DND-41 (cell line): ENCODE measurements at regions not wholly inside any gene's neighbourhood (a gene's known extent, or its start where the extent isn't known, plus 50 kb on each side); places are given as distances from the start of the nearest gene placed in this dataset.

ENCODE experiments used
- CTCF ChIP-seq: IDR thresholded peaks from 2 replicates; pipeline ENCODE4 v1.5.1; 2012; ENCODE audit warnings: borderline replicate concordance, low read length, moderate library complexity, mild to moderate bottlenecking; ENCODE audit not compliant: poor library complexity, severe bottlenecking; ENCODE audit errors: extremely low read depth
- EZH2 ChIP-seq: IDR thresholded peaks from 3 replicates; pipeline ENCODE4 v1.6.1; 2012; ENCODE audit warnings: borderline replicate concordance, low read depth, mild to moderate bottlenecking, moderate library complexity, low read length, inconsistent platforms; ENCODE audit not compliant: severe bottlenecking

DNA sequence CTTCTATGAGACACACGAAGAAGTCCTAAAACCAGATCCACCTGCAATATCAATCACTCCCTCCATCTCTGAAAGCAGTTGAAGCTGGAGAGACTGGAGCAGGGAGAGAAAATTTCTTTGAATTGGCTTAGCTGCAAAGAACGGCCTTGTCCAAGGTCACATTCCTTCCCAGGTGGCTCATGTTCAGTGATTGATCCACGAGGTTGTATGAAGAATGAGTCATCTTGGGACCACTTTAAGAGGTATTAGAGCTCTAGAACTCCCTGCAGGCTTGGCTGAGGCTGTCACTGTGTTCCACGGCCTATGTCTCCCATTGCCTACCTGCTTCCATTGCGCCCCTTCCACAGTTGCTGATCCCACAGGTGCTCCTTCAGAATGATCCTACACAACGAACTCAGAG lies 68.2 kb downstream of the HMHB1 start:
- TF ChIP-seq CTCF (no peak), EZH2 (no peak)
